ENCODE measurements at regions not wholly inside any gene's neighbourhood (a gene's known extent, or its start where the extent isn't known, plus 50 kb on each side); places are given as distances from the start of the nearest gene placed in this dataset.

- TF ChIP-seq CTCF (IDR thresholded peaks at IDR 0.05), result no peak
- peaks cover 26% of the 10 kb centered on the region for H3K27me3 Mint-ChIP-seq (ENCODE audit: low read depth, poor library complexity)
- DNase-seq, result no peak
- no peaks in the 10 kb centered on the region for H3K36me3 Mint-ChIP-seq (ENCODE audit: low read depth)
- H3K4me1 Mint-ChIP-seq, result peaks cover 19% of the 10 kb centered on the region
- H3K9me3 Mint-ChIP-seq, result peaks cover 4% of the 10 kb centered on the region
- no peak overlapping the region for H3K4me3 Mint-ChIP-seq
- H3K27ac Mint-ChIP-seq, result no peak overlapping the region
Measured at GRCh38 chr2:234128606-234129005, 78.1 kb downstream of the SPP2 start.

Measured in nephron progenitor cell (in vitro differentiated cells).